DND-41 (cell line): ENCODE measurements at regions not wholly inside any gene's neighbourhood (a gene's known extent, or its start where the extent isn't known, plus 50 kb on each side); places are given as distances from the start of the nearest gene placed in this dataset.

ENCODE experiments used
- ATAC-seq: fragments of 200-7000 bp; cut with Tn5 transposase; 3 replicates; pipeline ENCODE4 v1.9.1; 2021; ENCODE audit warnings: low read depth; ENCODE audit not compliant: insufficient read depth
- DNase-seq: peaks from one replicate; pipeline ENCODE4 v3.0.0-alpha.2; 2020
- H2AFZ ChIP-seq: 2 replicates; pipeline ENCODE4 v1.6.0; 2012; ENCODE audit warnings: low read depth, low read length
- H3K27ac ChIP-seq: 2 replicates; pipeline ENCODE4 v1.5.1; 2012; ENCODE audit warnings: low read length, inconsistent platforms
- H3K27me3 ChIP-seq: fragments of 200-600 bp; sonication (generic); 2 replicates; pipeline ENCODE4 v1.6.0; 2012; ENCODE audit warnings: low read length, mild to moderate bottlenecking, inconsistent platforms; ENCODE audit not compliant: insufficient read depth, poor library complexity
- H3K36me3 ChIP-seq: 2 replicates; pipeline ENCODE4 v1.5.1; 2012; ENCODE audit warnings: low read length, inconsistent platforms; ENCODE audit not compliant: insufficient read depth
- H3K4me1 ChIP-seq: 2 replicates; pipeline ENCODE4 v1.5.1; 2012; ENCODE audit warnings: mild to moderate bottlenecking, low read length; ENCODE audit not compliant: insufficient read depth
- H3K4me2 ChIP-seq: 2 replicates; pipeline ENCODE4 v1.6.0; 2012; ENCODE audit warnings: mild to moderate bottlenecking, moderate library complexity, low read length, inconsistent platforms; ENCODE audit not compliant: insufficient read depth
- H3K4me3 ChIP-seq, 2 experiments: fragments of 200-600 bp in 1 of 2; shearing (Covaris generic) in 1 of 2; 2 replicates each; pipeline ENCODE4 v1.5.1; 2012 to 2016; ENCODE audit warnings: inconsistent platforms in 2 of 2, low read length in 2 of 2, mild to moderate bottlenecking in 2 of 2, low read depth in 1 of 2, moderate library complexity in 1 of 2
- H3K79me2 ChIP-seq: 2 replicates; pipeline ENCODE4 v1.6.0; 2012; ENCODE audit warnings: low read length, inconsistent platforms; ENCODE audit not compliant: insufficient read depth
- H3K9ac ChIP-seq: 2 replicates; pipeline ENCODE4 v1.6.0; 2012; ENCODE audit warnings: low read depth, mild to moderate bottlenecking, inconsistent platforms, low read length, moderate library complexity
- H3K9me3 ChIP-seq: 2 replicates; pipeline ENCODE4 v1.5.1; 2012; ENCODE audit warnings: low read length, moderate library complexity, mild to moderate bottlenecking, inconsistent platforms; ENCODE audit not compliant: insufficient read depth, severe bottlenecking
- H4K20me1 ChIP-seq: 2 replicates; pipeline ENCODE4 v1.6.0; 2012; ENCODE audit warnings: low read length; ENCODE audit not compliant: insufficient read depth
- CTCF ChIP-seq: IDR thresholded peaks from 2 replicates; pipeline ENCODE4 v1.5.1; 2012; ENCODE audit warnings: borderline replicate concordance, low read length, moderate library complexity, mild to moderate bottlenecking; ENCODE audit not compliant: poor library complexity, severe bottlenecking; ENCODE audit errors: extremely low read depth
- EZH2 ChIP-seq: IDR thresholded peaks from 3 replicates; pipeline ENCODE4 v1.6.1; 2012; ENCODE audit warnings: borderline replicate concordance, low read depth, mild to moderate bottlenecking, moderate library complexity, low read length, inconsistent platforms; ENCODE audit not compliant: severe bottlenecking

GRCh38 chr6:14606353-14606752 is 488.8 kb downstream of the CD83 start:
- no peak for DNase-seq
- TF ChIP-seq EZH2 (no peak), CTCF (no peak)

GRCh38 chr6:14610141-14610540 is 492.6 kb downstream of the CD83 start:
- H3K36me3 ChIP-seq = no peaks in the 10 kb centered on the region
- no peak for DNase-seq
- H3K79me2 ChIP-seq = no peaks in the 10 kb centered on the region
- H3K9me3 ChIP-seq = no peaks in the 10 kb centered on the region
- H3K4me3 ChIP-seq = no peak overlapping the region
- no peak overlapping the region for H3K9ac ChIP-seq
- no peak for TF ChIP-seq EZH2
- TF ChIP-seq CTCF = no peak
- H3K27ac ChIP-seq = no peak overlapping the region
- H3K27me3 ChIP-seq = no peaks in the 10 kb centered on the region
- ATAC-seq = no peak
- no peak overlapping the region for H2AFZ ChIP-seq
- peaks cover 5% of the 10 kb centered on the region; the same call in 1 of the 2 replicates for H3K4me1 ChIP-seq
- H4K20me1 ChIP-seq = no peaks in the 10 kb centered on the region
- H3K4me2 ChIP-seq = no peak overlapping the region

More at GRCh38 chr6:14606353-14606752, 488.8 kb downstream of the CD83 start:
- Histone ChIP-seq H3K9me3 (no peaks in the 10 kb centered on the region), H3K4me1 (no peaks in the 10 kb centered on the region), H3K4me3 (no peak overlapping the region), H3K4me2 (no peak overlapping the region), H3K79me2 (no peaks in the 10 kb centered on the region), H3K36me3 (no peaks in the 10 kb centered on the region), H3K27me3 (no peaks in the 10 kb centered on the region), H4K20me1 (no peaks in the 10 kb centered on the region), H2AFZ (no peak overlapping the region), H3K9ac (no peak overlapping the region), H3K27ac (no peak overlapping the region)
- no peak for ATAC-seq

DNA sequence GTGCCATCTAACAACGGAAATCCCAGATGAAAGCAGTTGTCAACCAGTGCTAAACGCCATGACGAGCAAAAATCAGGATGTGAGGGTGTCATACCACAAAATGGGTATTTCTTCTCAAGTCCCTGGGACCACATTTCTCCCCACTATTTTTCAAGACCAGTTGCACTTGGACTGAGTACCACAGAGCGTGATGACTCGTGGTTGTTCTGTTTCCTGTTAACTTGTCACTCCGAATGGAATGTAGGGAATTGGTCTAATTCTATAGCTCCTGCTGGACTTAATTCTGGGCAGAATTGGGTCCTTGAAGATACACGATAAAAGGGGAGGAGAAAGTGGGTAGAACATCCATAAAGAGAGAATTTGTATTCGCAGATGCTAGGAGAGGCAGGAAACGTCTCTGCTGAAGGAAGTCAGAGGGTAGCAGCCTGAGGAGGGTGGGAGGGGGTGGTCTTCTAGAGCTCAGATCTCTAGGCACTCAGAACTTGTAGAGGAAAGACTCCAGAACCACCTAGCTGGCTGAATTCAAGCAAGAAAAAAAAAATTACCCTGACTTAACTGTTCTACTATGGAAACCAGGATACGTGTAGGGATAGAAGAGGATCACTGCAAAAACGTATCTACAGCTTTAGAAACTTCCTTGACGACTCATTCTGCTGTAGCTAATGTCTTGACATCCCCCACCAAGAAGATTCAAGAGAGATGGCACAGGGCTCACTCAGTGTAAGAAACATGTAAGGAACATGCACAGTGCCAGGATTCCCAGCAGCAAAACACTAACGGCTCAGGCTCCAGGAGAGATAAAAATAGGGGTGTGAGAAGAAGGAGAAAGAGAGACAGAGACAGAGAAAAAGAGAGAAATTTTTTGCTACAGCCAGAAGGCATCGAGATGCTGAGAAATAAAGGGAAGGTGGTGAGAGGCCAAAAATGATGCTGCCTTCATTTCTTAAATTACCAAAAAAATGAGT is 494.7 kb downstream of the CD83 start:
- Histone ChIP-seq H3K79me2 (no peaks in the 10 kb centered on the region), H3K9ac (no peak overlapping the region), H3K9me3 (peaks cover 8% of the 10 kb centered on the region), H3K36me3 (no peaks in the 10 kb centered on the region), H2AFZ (no peak overlapping the region), H3K27ac (no peak overlapping the region), H3K27me3 (no peaks in the 10 kb centered on the region), H4K20me1 (no peaks in the 10 kb centered on the region), H3K4me3 (no peak overlapping the region), H3K4me2 (no peak overlapping the region), H3K4me1 (peaks cover 5% of the 10 kb centered on the region; the same call in 1 of the 2 replicates)
- no peak for TF ChIP-seq CTCF
- no peak for TF ChIP-seq EZH2
- DNase-seq (no peak), ATAC-seq (peak; percentile 42; the same call in 1 of the 3 replicates)
